Glomerular visceral epithelial cell (primary cell): ENCODE measurements at regions not wholly inside any gene's neighbourhood (a gene's known extent, or its start where the extent isn't known, plus 50 kb on each side); places are given as distances from the start of the nearest gene placed in this dataset.

Experiments
- DNase-seq: peaks from one replicate; pipeline ENCODE4 v3.0.0-alpha.2; 2016; ENCODE audit errors: extremely low spot score

GRCh38 chr7:155215576-155216325 is 81.9 kb upstream of the INSIG1 start:
- DNase-seq, result no peak

GRCh38 chr7:155216475-155217272 is 81.0 kb upstream of the INSIG1 start:
- DNase-seq, result no peak

DNA sequence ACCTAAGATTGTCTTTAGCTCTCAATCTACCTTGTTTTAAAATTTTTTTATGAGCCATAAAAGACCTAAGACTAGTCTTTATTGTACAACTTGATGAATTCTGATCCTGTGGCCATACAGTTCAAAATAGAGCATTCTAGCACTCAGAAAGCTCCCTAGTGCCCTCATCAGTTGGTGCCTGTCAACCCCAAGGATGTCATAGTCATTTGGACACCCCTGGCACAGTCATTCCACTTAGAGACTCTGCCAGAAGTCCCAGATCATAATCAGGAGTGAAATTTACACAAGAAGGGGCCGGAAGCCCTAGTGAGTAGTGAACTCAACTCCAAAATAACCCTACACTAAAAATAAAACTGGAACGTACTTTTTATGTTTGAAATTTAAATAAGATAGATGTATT is 80.0 kb upstream of the INSIG1 start:
- no peak for DNase-seq

DNA sequence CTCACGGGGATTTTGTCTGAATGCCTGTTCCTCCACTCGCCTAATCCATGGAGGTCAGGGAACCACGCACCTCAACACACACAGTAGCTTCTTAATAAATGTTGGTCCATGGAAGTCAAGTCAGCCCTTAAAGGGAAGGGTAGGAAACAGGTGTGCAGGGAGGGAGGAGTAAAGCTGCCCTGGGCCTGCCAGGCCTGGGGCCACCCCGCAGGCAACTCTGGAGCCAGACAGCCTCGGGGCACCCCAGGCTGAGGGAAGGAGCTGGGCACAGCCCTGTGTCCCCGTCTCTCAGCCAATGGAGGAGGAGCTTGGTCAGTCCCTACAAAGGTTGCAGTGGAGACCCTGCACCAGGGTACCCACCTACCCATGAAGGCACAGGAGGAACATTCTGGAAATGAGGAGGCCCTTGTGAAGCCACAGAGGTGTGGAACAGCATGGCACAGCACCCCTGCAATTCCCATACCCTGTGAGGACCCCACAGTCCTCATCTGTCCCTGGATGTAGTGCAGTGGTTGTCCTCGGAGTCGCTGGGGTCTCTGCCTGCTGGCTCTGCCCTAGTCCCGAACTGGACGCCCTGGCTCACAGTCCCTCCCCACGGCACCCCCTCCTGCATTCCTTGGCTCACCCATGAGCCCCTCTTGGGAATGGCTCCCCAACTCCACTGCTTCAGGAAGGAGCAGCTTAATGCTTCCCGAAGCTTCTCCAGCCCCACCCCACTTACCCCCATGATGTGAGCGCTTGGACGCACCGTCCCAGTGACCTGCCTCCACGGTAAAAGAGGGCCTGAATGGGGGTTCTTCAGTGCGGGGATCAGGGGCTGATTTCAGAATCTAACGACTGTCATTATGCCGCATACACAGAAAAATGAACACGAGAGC is 79.2 kb upstream of the INSIG1 start:
- DNase-seq, result no peak

GRCh38 chr7:155219154-155219531 is 78.5 kb upstream of the INSIG1 start:
- no peak for DNase-seq

DNA sequence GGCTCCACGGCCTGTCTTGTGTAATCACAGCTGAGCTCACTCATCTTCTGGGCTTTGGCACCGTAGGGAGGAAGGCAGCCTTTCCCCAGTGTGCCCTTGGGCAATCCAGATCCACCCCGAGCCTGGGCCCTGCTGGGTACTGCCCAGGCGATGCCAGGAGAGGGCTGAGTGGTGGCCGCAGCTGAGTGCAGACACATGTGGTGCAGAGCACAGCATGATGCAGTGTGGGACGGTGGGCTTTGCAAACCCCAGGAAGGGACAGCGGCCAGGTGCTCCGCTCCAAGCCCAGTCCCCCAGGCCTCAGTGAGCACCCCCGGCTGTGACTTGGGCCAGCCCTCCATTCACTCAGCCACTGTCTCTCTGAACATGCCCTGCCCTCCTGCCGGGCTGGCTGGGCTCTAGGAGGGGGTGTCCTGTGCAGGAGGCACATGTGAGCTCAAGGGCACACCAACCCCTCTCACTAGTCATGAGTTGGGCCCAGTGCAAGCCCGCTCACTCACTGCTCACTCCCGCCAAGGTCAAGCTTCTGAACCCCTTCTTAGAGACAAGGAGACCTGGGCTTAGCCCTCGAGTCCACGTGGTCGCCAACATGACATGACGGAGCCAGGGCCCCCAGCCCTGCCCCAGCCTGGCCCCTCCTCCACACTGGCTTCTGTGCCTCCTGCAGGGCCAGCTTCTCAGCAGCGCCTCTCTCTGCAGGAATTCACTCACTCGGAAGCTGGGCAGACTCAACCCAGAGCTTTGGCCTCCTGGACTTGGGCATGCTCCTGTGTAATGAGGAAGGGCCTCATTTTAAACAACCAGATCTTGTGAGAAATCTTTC is 77.5 kb upstream of the INSIG1 start:
- no peak for DNase-seq

- DNase-seq, result no peak
Observed at GRCh38 chr7:155220903-155221302, 76.8 kb upstream of the INSIG1 start.

GRCh38 chr7:155221547-155221946 is 76.1 kb upstream of the INSIG1 start:
- no peak for DNase-seq

DNA sequence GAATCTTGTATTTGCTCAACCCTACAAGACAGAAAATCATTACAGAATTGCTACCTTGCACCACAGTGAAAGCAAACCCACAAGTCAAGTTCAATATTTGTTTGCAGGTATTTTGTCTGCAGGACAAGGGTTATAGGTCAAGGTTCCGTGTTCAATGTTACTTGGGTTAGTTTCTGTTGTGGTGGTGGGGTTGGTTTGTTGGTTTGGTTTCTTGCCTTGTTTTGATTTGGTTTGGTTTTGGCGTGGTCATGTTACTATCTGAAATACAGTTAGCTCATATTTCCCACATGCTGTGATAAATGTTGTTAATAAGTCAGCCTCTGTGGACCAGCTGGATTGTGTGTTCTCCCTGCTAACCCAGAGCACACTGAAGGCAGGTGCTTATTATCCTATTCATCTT is 75.6 kb upstream of the INSIG1 start:
- DNase-seq, result no peak

- DNase-seq, result no peak
Observed at GRCh38 chr7:155222573-155222972, 75.1 kb upstream of the INSIG1 start.

- no peak for DNase-seq
Observed at GRCh38 chr7:155223021-155223420, 74.7 kb upstream of the INSIG1 start.

GRCh38 chr7:155223503-155223902 is 74.2 kb upstream of the INSIG1 start:
- no peak for DNase-seq

DNA sequence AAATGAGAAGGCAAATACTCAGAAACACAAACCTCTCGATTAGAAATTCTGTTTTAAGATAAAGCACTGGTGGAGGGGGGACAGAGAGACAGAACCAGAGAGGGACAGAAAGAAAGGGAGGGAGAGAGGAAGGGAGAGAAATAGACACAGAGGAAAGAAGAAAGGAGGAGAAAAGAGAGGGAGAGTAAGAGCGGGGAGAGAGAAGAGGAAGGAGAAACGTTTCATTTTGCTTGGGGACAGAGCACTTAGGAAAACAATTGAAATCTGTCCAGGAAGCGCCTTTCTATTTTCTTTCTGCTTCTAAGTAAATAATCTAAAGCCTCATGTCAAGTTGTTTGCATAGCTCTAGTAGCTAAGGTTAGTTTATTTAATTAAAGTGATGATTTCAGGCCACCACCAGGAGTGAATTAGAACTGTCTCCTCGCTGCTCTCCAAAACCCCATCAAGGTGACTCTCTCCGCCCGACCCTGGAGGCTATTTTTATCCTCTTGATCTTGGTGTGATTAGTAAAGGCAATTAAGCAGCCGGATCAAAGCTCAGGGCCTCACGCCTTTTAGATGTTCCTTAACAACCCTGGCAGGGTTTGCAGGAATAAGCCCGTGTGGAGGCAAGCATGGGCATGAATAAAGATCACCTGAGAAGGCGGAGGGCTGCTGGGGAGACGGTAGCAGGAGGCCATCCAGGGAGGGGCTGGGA is 73.4 kb upstream of the INSIG1 start:
- no peak for DNase-seq

DNA sequence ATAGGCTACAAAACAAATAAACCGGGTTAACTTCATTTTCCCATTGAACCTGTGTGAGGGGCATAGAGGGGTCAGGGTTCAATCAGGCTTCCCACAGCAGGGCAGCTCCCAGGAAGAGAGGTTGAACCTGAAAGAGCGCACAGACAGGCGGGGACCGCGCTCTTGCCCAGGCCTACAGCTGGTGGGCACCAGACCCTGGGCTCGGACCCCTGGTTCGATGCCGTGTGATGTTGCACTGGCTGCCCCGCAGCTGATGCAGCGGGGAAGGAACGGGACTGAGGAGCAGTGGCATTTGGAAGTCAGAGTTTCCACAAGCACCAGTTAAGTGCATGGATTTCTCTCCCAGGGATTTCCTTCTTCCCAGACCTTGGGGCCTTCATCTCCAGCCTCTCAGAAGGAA is 72.6 kb upstream of the INSIG1 start:
- DNase-seq, result no peak

- no peak for DNase-seq
Observed at GRCh38 chr7:155225516-155225915, 72.2 kb upstream of the INSIG1 start.

- no peak for DNase-seq
Observed at GRCh38 chr7:155226261-155227003, 71.2 kb upstream of the INSIG1 start.

GRCh38 chr7:155227004-155227787 is 70.5 kb upstream of the INSIG1 start:
- DNase-seq, result no peak

- no peak for DNase-seq
Observed at GRCh38 chr7:155227788-155228458, 69.8 kb upstream of the INSIG1 start.

DNA sequence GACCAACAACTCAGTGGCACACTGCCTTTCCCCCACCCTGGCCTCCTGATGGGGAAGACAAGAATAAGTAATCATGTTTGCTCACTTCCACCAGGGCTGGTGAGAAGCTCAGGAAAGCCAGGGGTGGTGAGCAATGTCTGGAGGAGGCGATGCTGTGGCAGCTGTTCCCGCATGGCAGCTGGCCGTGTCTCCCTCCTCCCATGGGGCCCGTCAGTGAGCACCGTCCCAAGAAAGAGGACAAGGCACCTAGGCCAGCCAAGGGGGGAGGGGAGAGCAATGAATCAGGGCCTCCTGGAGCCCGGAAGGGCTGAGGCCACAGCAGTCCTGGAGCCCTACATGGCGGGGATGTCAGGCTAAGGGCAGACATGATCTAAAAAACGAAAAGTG is 69.2 kb upstream of the INSIG1 start:
- DNase-seq, result peak; percentile 38
